ENCODE measurements at regions not wholly inside any gene's neighbourhood (a gene's known extent, or its start where the extent isn't known, plus 50 kb on each side); places are given as distances from the start of the nearest gene placed in this dataset.

DNA sequence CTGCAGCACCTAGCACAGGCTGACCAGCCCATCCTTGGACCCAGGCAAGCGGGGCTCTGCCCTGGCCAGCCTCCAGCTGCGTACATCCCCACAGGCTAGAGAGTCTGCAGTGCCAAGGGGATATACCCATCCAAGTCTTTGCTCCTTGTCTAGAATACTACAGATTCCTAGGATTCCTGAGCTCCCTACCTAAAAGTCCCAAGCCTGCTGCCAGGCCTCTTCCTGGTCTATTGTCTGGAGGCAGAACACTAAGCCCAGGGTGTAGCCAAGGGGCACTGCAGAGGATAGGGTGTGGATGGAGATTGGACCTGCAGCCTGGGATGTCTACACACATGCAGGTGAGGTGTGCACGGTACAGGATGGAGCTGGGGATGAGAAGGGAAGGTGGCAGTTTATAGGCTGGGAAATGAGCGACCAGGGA is 90.0 kb upstream of the SIRPA start:
- TF ChIP-seq CTCF (IDR thresholded peaks at IDR 0.05) (no peak), ZFX (IDR thresholded peaks at IDR 0.05; ENCODE audit: borderline replicate concordance) (no peak)
